OCI-LY7 (cell line): ENCODE measurements at regions not wholly inside any gene's neighbourhood (a gene's known extent, or its start where the extent isn't known, plus 50 kb on each side); places are given as distances from the start of the nearest gene placed in this dataset.

Source experiments
- BruUV-seq: library from RNA; stranded (reverse); fragments of 400-500 nt; replicated peaks from 2 replicates; lab custom pipeline; 2021; lab: Mats Ljungman, UMichigan
- CTCF ChIA-PET: fragments of 300-600 bp; sonication (Branson Sonifier 250); formaldehyde crosslinking; loops from one replicate; lab custom pipeline; 2022; ENCODE audit warnings: antibody characterized with exemption; ENCODE audit not compliant: unreplicated experiment; lab: Charles Lee
- POLR2A ChIA-PET: fragments of 300-600 bp; sonication (Branson Sonifier 250); formaldehyde crosslinking; loops from one replicate; lab custom pipeline; 2022; ENCODE audit warnings: antibody characterized with exemption; lab: Charles Lee
- DNase-seq: peaks from one replicate; pipeline ENCODE4 v3.0.0-alpha.2; 2015; ENCODE audit warnings: low spot score
- H2AFZ ChIP-seq: fragments of 200-600 bp; sonication (generic), shearing (Covaris generic); 2 replicates; pipeline ENCODE4 v1.6.1; 2014; ENCODE audit warnings: mild to moderate bottlenecking, antibody characterized with exemption, low read length, moderate library complexity
- H3K27ac ChIP-seq: fragments of 200-600 bp; sonication (generic); 2 replicates; pipeline ENCODE4 v1.5.1; 2014; ENCODE audit warnings: mixed run types, low read depth, mild to moderate bottlenecking, moderate library complexity, low read length, inconsistent platforms; ENCODE audit not compliant: poor library complexity, severe bottlenecking
- H3K36me3 ChIP-seq: fragments of 200-600 bp; sonication (generic); 2 replicates; pipeline ENCODE4 v1.6.1; 2014; ENCODE audit warnings: mild to moderate bottlenecking, antibody characterized with exemption, low read length, moderate library complexity, mixed read lengths; ENCODE audit not compliant: insufficient read depth
- H3K4me1 ChIP-seq: fragments of 200-600 bp; sonication (generic); 2 replicates; pipeline ENCODE4 v1.5.1; 2014; ENCODE audit warnings: mild to moderate bottlenecking, low read length; ENCODE audit not compliant: insufficient read depth, poor library complexity, severe bottlenecking
- H3K4me2 ChIP-seq: fragments of 200-600 bp; sonication (generic); 2 replicates; pipeline ENCODE4 v1.6.1; 2014; ENCODE audit warnings: mild to moderate bottlenecking, low read length
- H3K4me3 ChIP-seq: fragments of 200-600 bp; sonication (generic); 2 replicates; pipeline ENCODE4 v1.5.1; 2014; ENCODE audit warnings: mild to moderate bottlenecking, low read depth, low read length; ENCODE audit not compliant: poor library complexity, severe bottlenecking
- H3K79me2 ChIP-seq: fragments of 200-600 bp; sonication (generic); 2 replicates; pipeline ENCODE4 v1.6.1; 2016; ENCODE audit warnings: low read depth, mild to moderate bottlenecking, low read length, moderate library complexity, mixed read lengths; ENCODE audit not compliant: insufficient read depth
- H3K9me2 ChIP-seq: fragments of 200-600 bp; sonication (generic); 2 replicates; pipeline ENCODE4 v1.6.1; 2016; ENCODE audit warnings: mild to moderate bottlenecking, low read length, mixed read lengths; ENCODE audit not compliant: insufficient read depth
- H3K9me3 ChIP-seq: fragments of 200-600 bp; sonication (generic); 2 replicates; pipeline ENCODE4 v1.6.1; 2014; ENCODE audit warnings: mild to moderate bottlenecking, mixed run types, low read length, mixed read lengths
- H4K20me1 ChIP-seq: fragments of 200-600 bp; sonication (generic); 2 replicates; pipeline ENCODE4 v1.6.1; 2014; ENCODE audit warnings: mild to moderate bottlenecking, antibody characterized with exemption, low read length, moderate library complexity, mixed read lengths; ENCODE audit not compliant: insufficient read depth
- CTCF ChIP-seq: fragments of 200-600 bp; sonication (generic); conservative IDR thresholded peaks from 2 replicates; pipeline ENCODE4 v1.5.1; 2014; ENCODE audit warnings: mild to moderate bottlenecking, antibody characterized with exemption, low read length, moderate library complexity, mixed read lengths
- EZH2phosphoT487 ChIP-seq: fragments of 200-600 bp; sonication (generic); IDR thresholded peaks from 2 replicates; pipeline ENCODE4 v1.6.1; 2018; ENCODE audit warnings: low read depth, borderline replicate concordance, mild to moderate bottlenecking, mixed run types, antibody characterized with exemption, low read length, moderate library complexity, mixed read lengths
- intact Hi-C: fragments of 100-400 bp; cut with micrococcal nuclease; formaldehyde crosslinking; loops from one replicate; pipeline ENCODE4 v1.10.0; 2022; ENCODE audit not compliant: unreplicated experiment

- BruUV-seq = no TSS peak
- Histone ChIP-seq H3K79me2 (no peaks in the 10 kb centered on the region), H4K20me1 (no peaks in the 10 kb centered on the region), H3K9me2 (no peaks in the 10 kb centered on the region), H3K9me3 (no peaks in the 10 kb centered on the region), H3K27ac (no peak overlapping the region), H3K4me1 (no peaks in the 10 kb centered on the region), H2AFZ (no peak overlapping the region), H3K4me2 (no peak overlapping the region), H3K36me3 (peaks cover 50% of the 10 kb centered on the region), H3K4me3 (no peak overlapping the region)
- TF ChIP-seq CTCF = no peak
- no peak for TF ChIP-seq EZH2phosphoT487
- peak; percentile 0 for DNase-seq
- POLR2A ChIA-PET = no interaction called here
- intact Hi-C loops = no loop called here
- CTCF ChIA-PET = no interaction called here
Measured at GRCh38 chr14:105843444-105844046, 317.2 kb downstream of the TMEM121 start.

- Histone ChIP-seq H3K9me3 (no peaks in the 10 kb centered on the region), H3K4me3 (no peak overlapping the region), H3K79me2 (no peaks in the 10 kb centered on the region), H3K27ac (no peak overlapping the region), H3K9me2 (no peaks in the 10 kb centered on the region), H2AFZ (no peak overlapping the region), H3K36me3 (peaks cover 50% of the 10 kb centered on the region), H3K4me1 (no peaks in the 10 kb centered on the region), H4K20me1 (no peaks in the 10 kb centered on the region), H3K4me2 (no peak overlapping the region)
- CTCF ChIA-PET = no interaction called here
- intact Hi-C loops = no loop called here
- no TSS peak for BruUV-seq
- TF ChIP-seq CTCF = no peak
- no peak for TF ChIP-seq EZH2phosphoT487
- POLR2A ChIA-PET = no interaction called here
- peak; percentile 0 for DNase-seq
Measured at GRCh38 chr14:105844047-105844630, 317.8 kb downstream of the TMEM121 start.
